C4-2B (cell line): ENCODE measurements at regions not wholly inside any gene's neighbourhood (a gene's known extent, or its start where the extent isn't known, plus 50 kb on each side); places are given as distances from the start of the nearest gene placed in this dataset.

ENCODE experiments used
- H3K27ac ChIP-seq: fragments of 450-650 bp; 2 replicates; pipeline ENCODE4 v1.5.1; 2017
- CTCF ChIP-seq: fragments of 450-650 bp; conservative IDR thresholded peaks from 2 replicates; pipeline ENCODE4 v1.5.1; 2017; ENCODE audit warnings: mild to moderate bottlenecking
- ZFX ChIP-seq: fragments of 450-650 bp; IDR thresholded peaks from 2 replicates; pipeline ENCODE4 v1.6.1; 2017

- no peak overlapping the region for H3K27ac ChIP-seq
- TF ChIP-seq CTCF (no peak), ZFX (no peak)
Measured at GRCh38 chr11:105227363-105227762, 87.8 kb upstream of the CARD18 start.

- H3K27ac ChIP-seq, result no peak overlapping the region
- no peak for TF ChIP-seq ZFX
- TF ChIP-seq CTCF, result no peak
Measured at GRCh38 chr11:105226766-105227165, 87.2 kb upstream of the CARD18 start.

DNA sequence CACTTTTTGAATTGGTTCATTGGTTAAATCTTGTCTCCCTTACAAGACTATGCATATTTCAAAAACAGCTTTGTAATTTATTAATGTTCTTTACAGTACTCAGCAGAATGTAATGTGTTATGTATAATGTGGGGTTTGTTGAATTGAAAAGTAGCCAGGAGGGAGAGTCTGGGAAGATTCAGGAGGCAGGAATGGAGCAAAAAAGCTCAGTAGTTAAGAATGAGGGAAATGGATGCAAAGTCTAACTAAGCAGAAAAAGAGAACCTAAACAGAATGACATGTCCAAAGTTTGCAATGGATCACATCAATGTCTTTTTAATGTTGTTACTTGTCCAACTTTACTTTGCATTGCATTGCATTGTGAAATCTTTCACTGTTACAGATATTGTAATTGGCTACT is 86.5 kb upstream of the CARD18 start:
- TF ChIP-seq CTCF (no peak), ZFX (no peak)
- H3K27ac ChIP-seq, result no peak overlapping the region

GRCh38 chr11:105224482-105225253 is 85.1 kb upstream of the CARD18 start:
- no peak overlapping the region for H3K27ac ChIP-seq
- TF ChIP-seq ZFX (no peak), CTCF (no peak)

DNA sequence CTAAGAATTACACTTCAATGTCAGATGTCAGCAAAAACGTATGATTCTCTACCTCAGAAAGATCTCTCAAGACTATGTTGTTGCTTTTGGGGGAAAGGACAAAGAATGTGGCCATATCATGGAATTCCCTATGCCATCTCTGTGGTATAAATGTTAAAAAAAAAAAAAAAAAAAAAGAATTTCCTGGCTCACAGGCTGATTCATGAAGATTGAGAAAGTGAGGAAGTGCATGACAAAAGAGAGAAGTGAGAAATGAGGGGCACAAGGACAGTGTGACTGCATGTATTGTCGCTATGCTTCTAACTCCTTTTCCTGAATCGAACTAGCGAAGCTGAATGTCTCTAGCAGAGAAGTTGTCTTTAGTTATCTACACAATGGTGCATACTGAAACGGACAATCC is 80.6 kb upstream of the CARD18 start:
- no peak for TF ChIP-seq ZFX
- TF ChIP-seq CTCF, result no peak
- H3K27ac ChIP-seq, result no peak overlapping the region

- no peak for TF ChIP-seq ZFX
- no peak; the same call in 1 of the 2 replicates for TF ChIP-seq CTCF
- H3K27ac ChIP-seq, result no peak overlapping the region
Measured at GRCh38 chr11:105219670-105220069, 80.1 kb upstream of the CARD18 start.

- no peak overlapping the region for H3K27ac ChIP-seq
- TF ChIP-seq CTCF, result peak; percentile 45
- TF ChIP-seq ZFX, result no peak
Measured at GRCh38 chr11:105219269-105219668, 79.7 kb upstream of the CARD18 start.
